ENCODE measurements at regions not wholly inside any gene's neighbourhood (a gene's known extent, or its start where the extent isn't known, plus 50 kb on each side); places are given as distances from the start of the nearest gene placed in this dataset.
"Not testable (repeated sequence)": the region's sequence is repeated elsewhere in the genome, so short reads cannot be mapped to it uniquely, and the experiment has no call there.

DNA sequence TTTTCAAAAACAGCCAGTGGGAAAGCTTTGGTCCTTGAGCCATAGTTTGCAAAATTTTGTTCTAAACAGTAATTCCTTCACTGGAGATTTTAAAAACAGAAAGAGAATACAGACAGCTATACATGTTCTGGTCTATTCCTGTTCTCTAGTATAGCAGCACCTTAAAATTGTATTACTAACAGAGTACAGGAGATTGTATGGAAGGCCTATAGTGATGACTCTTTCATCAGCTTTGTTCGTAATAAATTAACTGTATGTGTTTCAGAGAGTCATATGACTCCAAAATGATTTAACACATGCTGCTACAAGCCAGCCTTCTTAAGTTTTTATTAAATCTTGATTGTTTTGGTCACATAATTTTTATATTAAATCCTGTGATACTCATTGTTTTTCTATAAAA is 1124.6 kb upstream of the FAM98A start:
- H3K36me3 ChIP-seq (ENCODE audit: control insufficient read depth in 5 of 5, insufficient read depth in 5 of 5, low read length in 5 of 5) = no peaks in the 10 kb centered on the region
- H3K27ac ChIP-seq (ENCODE audit: low read depth, low read length) = no peak overlapping the region
- H3K4me3 ChIP-seq (ENCODE audit: low read depth in 1 of 5, low read length in 5 of 5) = no peak overlapping the region
- H3K9me3 ChIP-seq (ENCODE audit: control insufficient read depth in 5 of 5, low read length in 5 of 5) = no peaks in the 10 kb centered on the region
- no peak overlapping the region for H3K9ac ChIP-seq (ENCODE audit: low read length in 5 of 5)
- no peaks in the 10 kb centered on the region for H3K4me1 ChIP-seq (ENCODE audit: control insufficient read depth in 5 of 5, insufficient read depth in 5 of 5, low read length in 5 of 5)
- H3K27me3 ChIP-seq (ENCODE audit: control insufficient read depth in 5 of 5, insufficient read depth in 4 of 5, low read length in 5 of 5) = no peaks in the 10 kb centered on the region

DNA sequence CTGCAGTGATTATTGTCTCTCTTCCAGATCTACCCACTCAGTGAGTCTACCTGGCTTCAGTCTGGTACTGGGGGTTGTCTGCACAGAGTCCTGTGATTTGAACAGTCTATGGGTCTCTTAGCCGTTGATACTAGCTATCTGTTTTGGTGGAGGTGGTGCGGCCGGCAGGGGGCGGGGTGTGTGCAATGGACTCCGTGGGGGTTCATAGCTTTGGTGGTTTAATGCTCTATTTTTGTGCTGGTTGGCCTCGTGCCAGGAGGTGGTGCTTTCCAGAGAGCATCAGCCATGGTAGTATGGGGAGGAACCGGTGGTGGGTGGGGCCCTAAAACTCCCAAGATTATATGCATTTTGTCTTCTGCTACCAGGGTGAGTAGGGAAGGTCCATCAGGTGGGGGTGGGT is 1120.1 kb upstream of the FAM98A start:
- no peaks in the 10 kb centered on the region for H3K36me3 ChIP-seq (ENCODE audit: control insufficient read depth in 5 of 5, insufficient read depth in 5 of 5, low read length in 5 of 5)
- no peaks in the 10 kb centered on the region for H3K27me3 ChIP-seq (ENCODE audit: control insufficient read depth in 5 of 5, insufficient read depth in 4 of 5, low read length in 5 of 5)
- no peaks in the 10 kb centered on the region for H3K4me1 ChIP-seq (ENCODE audit: control insufficient read depth in 5 of 5, insufficient read depth in 5 of 5, low read length in 5 of 5)
- no peak overlapping the region for H3K9ac ChIP-seq (ENCODE audit: low read length in 5 of 5)
- no peaks in the 10 kb centered on the region for H3K9me3 ChIP-seq (ENCODE audit: control insufficient read depth in 5 of 5, low read length in 5 of 5)
- no peak overlapping the region for H3K27ac ChIP-seq (ENCODE audit: low read depth, low read length)
- H3K4me3 ChIP-seq (ENCODE audit: low read depth in 1 of 5, low read length in 5 of 5) = no peak overlapping the region

DNA sequence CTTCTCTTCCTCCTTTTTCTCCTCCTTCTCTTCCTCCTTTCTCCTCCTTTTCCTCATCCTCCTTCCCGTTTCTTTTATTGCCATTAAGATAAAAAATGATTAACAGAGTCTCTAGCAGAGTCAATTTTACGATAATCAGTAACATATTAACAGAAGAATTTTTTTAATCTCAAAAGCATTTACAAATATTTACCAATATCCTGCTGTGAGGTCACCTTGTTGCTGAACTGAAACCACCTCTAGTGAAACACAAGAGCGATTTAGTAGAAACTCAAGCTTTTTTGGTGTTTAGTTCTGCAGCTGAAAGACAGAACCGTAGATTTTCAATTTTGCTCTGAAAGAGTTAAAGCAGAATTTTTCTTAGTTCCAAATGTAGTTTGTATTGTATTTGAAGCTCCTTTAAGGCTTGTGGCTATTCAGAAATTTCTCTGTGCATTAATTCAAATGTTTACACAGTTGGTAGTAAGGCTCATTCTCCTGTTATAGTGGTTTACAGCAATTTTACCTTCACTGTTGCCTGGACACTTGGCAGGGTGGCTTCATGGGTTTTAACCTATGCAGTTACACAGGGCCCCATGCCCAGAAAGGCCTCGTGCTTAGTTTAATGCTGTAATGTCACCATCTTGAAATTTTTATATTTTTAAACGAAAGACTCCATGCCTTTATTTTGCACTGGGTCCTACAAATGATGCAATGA is 1106.6 kb upstream of the FAM98A start:
- Histone ChIP-seq H3K4me3 (ENCODE audit: low read depth in 1 of 5, low read length in 5 of 5) (no peak overlapping the region), H3K9ac (ENCODE audit: low read length in 5 of 5) (no peak overlapping the region), H3K9me3 (ENCODE audit: control insufficient read depth in 5 of 5, low read length in 5 of 5) (no peaks in the 10 kb centered on the region), H3K27me3 (ENCODE audit: control insufficient read depth in 5 of 5, insufficient read depth in 4 of 5, low read length in 5 of 5) (no peaks in the 10 kb centered on the region), H3K27ac (ENCODE audit: low read depth, low read length) (no peak overlapping the region), H3K36me3 (ENCODE audit: control insufficient read depth in 5 of 5, insufficient read depth in 5 of 5, low read length in 5 of 5) (no peaks in the 10 kb centered on the region), H3K4me1 (ENCODE audit: control insufficient read depth in 5 of 5, insufficient read depth in 5 of 5, low read length in 5 of 5) (no peaks in the 10 kb centered on the region)

- Histone ChIP-seq H3K4me1 (ENCODE audit: control insufficient read depth in 5 of 5, insufficient read depth in 5 of 5, low read length in 5 of 5) (no peaks in the 10 kb centered on the region), H3K9me3 (ENCODE audit: control insufficient read depth in 5 of 5, low read length in 5 of 5) (no peaks in the 10 kb centered on the region), H3K27ac (ENCODE audit: low read depth, low read length) (no peak overlapping the region), H3K4me3 (ENCODE audit: low read depth in 1 of 5, low read length in 5 of 5) (no peak overlapping the region), H3K27me3 (ENCODE audit: control insufficient read depth in 5 of 5, insufficient read depth in 4 of 5, low read length in 5 of 5) (no peaks in the 10 kb centered on the region), H3K9ac (ENCODE audit: low read length in 5 of 5) (no peak overlapping the region), H3K36me3 (ENCODE audit: control insufficient read depth in 5 of 5, insufficient read depth in 5 of 5, low read length in 5 of 5) (no peaks in the 10 kb centered on the region)
Measured at GRCh38 chr2:34703292-34703691, 1104.2 kb upstream of the FAM98A start.

DNA sequence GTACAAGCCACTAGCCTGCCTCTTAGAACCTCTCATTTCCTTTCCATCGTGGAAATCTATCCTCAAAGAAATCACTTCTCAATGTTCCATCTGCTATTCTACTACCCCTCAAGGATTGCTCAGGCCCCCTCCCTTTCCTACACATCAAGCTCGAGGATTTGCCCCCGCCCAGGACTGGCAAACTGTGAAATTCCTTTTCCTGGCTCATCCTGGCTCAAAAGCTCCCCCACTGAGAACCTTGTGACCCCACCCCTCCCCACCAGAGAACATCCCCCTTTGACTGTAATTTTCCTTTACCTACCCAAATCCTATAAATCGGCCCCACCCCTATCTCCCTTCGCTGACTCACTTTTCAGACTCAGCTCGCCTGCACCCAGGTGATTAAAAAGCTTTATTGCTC is 1103.3 kb upstream of the FAM98A start:
- H3K4me1 ChIP-seq (ENCODE audit: control insufficient read depth in 5 of 5, insufficient read depth in 5 of 5, low read length in 5 of 5); H3K4me3 ChIP-seq (ENCODE audit: low read depth in 1 of 5, low read length in 5 of 5); H3K27ac ChIP-seq (ENCODE audit: low read depth, low read length); H3K36me3 ChIP-seq (ENCODE audit: control insufficient read depth in 5 of 5, insufficient read depth in 5 of 5, low read length in 5 of 5); H3K27me3 ChIP-seq (ENCODE audit: control insufficient read depth in 5 of 5, insufficient read depth in 4 of 5, low read length in 5 of 5); H3K9ac ChIP-seq (ENCODE audit: low read length in 5 of 5); H3K9me3 ChIP-seq (ENCODE audit: control insufficient read depth in 5 of 5, low read length in 5 of 5): not testable (repeated sequence)

DNA sequence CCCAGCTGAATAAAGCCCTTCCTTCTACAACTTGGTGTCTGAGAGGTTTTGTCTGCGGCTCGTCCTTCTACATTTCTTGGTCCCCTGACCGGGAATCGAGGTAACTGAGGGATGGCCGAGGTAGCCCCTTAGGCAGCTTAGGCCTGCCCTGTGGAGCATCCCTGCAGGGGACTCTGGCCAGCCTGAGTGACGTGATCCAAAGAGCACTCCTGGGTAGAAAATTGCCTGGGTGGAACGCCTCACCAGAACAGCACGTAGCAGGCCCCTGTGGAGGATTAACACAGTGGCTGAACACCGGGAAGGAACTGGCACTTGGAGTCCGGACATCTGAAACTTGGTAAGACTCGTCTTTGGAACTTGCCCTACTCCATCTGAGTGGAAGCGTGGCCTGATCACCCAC is 1078.5 kb upstream of the FAM98A start:
- H3K27me3 ChIP-seq (ENCODE audit: control insufficient read depth in 5 of 5, insufficient read depth in 4 of 5, low read length in 5 of 5); H3K4me1 ChIP-seq (ENCODE audit: control insufficient read depth in 5 of 5, insufficient read depth in 5 of 5, low read length in 5 of 5); H3K4me3 ChIP-seq (ENCODE audit: low read depth in 1 of 5, low read length in 5 of 5); H3K36me3 ChIP-seq (ENCODE audit: control insufficient read depth in 5 of 5, insufficient read depth in 5 of 5, low read length in 5 of 5); H3K9me3 ChIP-seq (ENCODE audit: control insufficient read depth in 5 of 5, low read length in 5 of 5); H3K27ac ChIP-seq (ENCODE audit: low read depth, low read length); H3K9ac ChIP-seq (ENCODE audit: low read length in 5 of 5): not testable (repeated sequence)

- not testable (repeated sequence) for H3K27ac ChIP-seq (ENCODE audit: low read depth, low read length); H3K36me3 ChIP-seq (ENCODE audit: control insufficient read depth in 5 of 5, insufficient read depth in 5 of 5, low read length in 5 of 5); H3K4me3 ChIP-seq (ENCODE audit: low read depth in 1 of 5, low read length in 5 of 5); H3K9ac ChIP-seq (ENCODE audit: low read length in 5 of 5); H3K4me1 ChIP-seq (ENCODE audit: control insufficient read depth in 5 of 5, insufficient read depth in 5 of 5, low read length in 5 of 5); H3K27me3 ChIP-seq (ENCODE audit: control insufficient read depth in 5 of 5, insufficient read depth in 4 of 5, low read length in 5 of 5); H3K9me3 ChIP-seq (ENCODE audit: control insufficient read depth in 5 of 5, low read length in 5 of 5)
Measured at GRCh38 chr2:34677119-34677531, 1078.0 kb upstream of the FAM98A start.

- Histone ChIP-seq H3K4me1 (ENCODE audit: control insufficient read depth in 5 of 5, insufficient read depth in 5 of 5, low read length in 5 of 5) (no peaks in the 10 kb centered on the region), H3K27me3 (ENCODE audit: control insufficient read depth in 5 of 5, insufficient read depth in 4 of 5, low read length in 5 of 5) (no peaks in the 10 kb centered on the region), H3K36me3 (ENCODE audit: control insufficient read depth in 5 of 5, insufficient read depth in 5 of 5, low read length in 5 of 5) (no peaks in the 10 kb centered on the region), H3K27ac (ENCODE audit: low read depth, low read length) (no peak overlapping the region), H3K9me3 (ENCODE audit: control insufficient read depth in 5 of 5, low read length in 5 of 5) (no peaks in the 10 kb centered on the region), H3K4me3 (ENCODE audit: low read depth in 1 of 5, low read length in 5 of 5) (no peak overlapping the region), H3K9ac (ENCODE audit: low read length in 5 of 5) (no peak overlapping the region)
Measured at GRCh38 chr2:34670482-34670881, 1071.4 kb upstream of the FAM98A start.

- Histone ChIP-seq H3K4me1 (ENCODE audit: control insufficient read depth in 5 of 5, insufficient read depth in 5 of 5, low read length in 5 of 5) (peaks cover 0 to 3% (median 0%) of the 10 kb centered on the region in 5 donors), H3K9me3 (ENCODE audit: control insufficient read depth in 5 of 5, low read length in 5 of 5) (no peaks in the 10 kb centered on the region), H3K27me3 (ENCODE audit: control insufficient read depth in 5 of 5, insufficient read depth in 4 of 5, low read length in 5 of 5) (no peaks in the 10 kb centered on the region), H3K36me3 (ENCODE audit: control insufficient read depth in 5 of 5, insufficient read depth in 5 of 5, low read length in 5 of 5) (no peaks in the 10 kb centered on the region), H3K27ac (ENCODE audit: low read depth, low read length) (no peak overlapping the region), H3K4me3 (ENCODE audit: low read depth in 1 of 5, low read length in 5 of 5) (no peak overlapping the region), H3K9ac (ENCODE audit: low read length in 5 of 5) (no peak overlapping the region)
Measured at GRCh38 chr2:34666821-34667220, 1067.7 kb upstream of the FAM98A start.

DNA sequence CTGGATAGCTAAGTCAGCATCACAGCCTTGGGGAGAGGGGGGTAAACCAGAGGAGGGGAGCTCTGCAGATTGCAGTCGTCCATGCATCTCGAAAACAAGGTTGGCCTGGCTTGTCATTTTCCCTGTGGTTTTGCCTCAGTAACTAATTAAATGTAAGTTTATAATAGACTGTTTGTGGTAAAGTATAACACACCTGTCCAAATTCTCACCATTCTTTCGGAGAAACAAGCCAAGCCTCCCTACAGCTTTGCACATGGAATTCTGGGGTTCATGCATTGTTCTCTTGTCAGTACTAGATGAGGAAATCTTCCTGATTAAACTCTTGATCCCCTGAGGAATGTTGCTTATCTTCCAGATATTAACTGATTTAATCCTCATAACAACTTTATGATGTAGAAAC is 1065.2 kb upstream of the FAM98A start:
- peaks cover 0 to 3% (median 0%) of the 10 kb centered on the region in 5 donors for H3K4me1 ChIP-seq (ENCODE audit: control insufficient read depth in 5 of 5, insufficient read depth in 5 of 5, low read length in 5 of 5)
- H3K36me3 ChIP-seq (ENCODE audit: control insufficient read depth in 5 of 5, insufficient read depth in 5 of 5, low read length in 5 of 5) = no peaks in the 10 kb centered on the region
- no peaks in the 10 kb centered on the region for H3K27me3 ChIP-seq (ENCODE audit: control insufficient read depth in 5 of 5, insufficient read depth in 4 of 5, low read length in 5 of 5)
- no peaks in the 10 kb centered on the region for H3K9me3 ChIP-seq (ENCODE audit: control insufficient read depth in 5 of 5, low read length in 5 of 5)
- H3K9ac ChIP-seq (ENCODE audit: low read length in 5 of 5) = no peak overlapping the region
- H3K4me3 ChIP-seq (ENCODE audit: low read depth in 1 of 5, low read length in 5 of 5) = no peak overlapping the region
- H3K27ac ChIP-seq (ENCODE audit: low read depth, low read length) = no peak overlapping the region

- no peaks in the 10 kb centered on the region for H3K27me3 ChIP-seq (ENCODE audit: control insufficient read depth in 5 of 5, insufficient read depth in 4 of 5, low read length in 5 of 5)
- H3K9ac ChIP-seq (ENCODE audit: low read length in 5 of 5) = no peak overlapping the region
- no peaks in the 10 kb centered on the region for H3K36me3 ChIP-seq (ENCODE audit: control insufficient read depth in 5 of 5, insufficient read depth in 5 of 5, low read length in 5 of 5)
- no peak overlapping the region for H3K27ac ChIP-seq (ENCODE audit: low read depth, low read length)
- no peak overlapping the region for H3K4me3 ChIP-seq (ENCODE audit: low read depth in 1 of 5, low read length in 5 of 5)
- peaks cover 0 to 3% (median 0%) of the 10 kb centered on the region in 5 donors for H3K4me1 ChIP-seq (ENCODE audit: control insufficient read depth in 5 of 5, insufficient read depth in 5 of 5, low read length in 5 of 5)
- no peaks in the 10 kb centered on the region for H3K9me3 ChIP-seq (ENCODE audit: control insufficient read depth in 5 of 5, low read length in 5 of 5)
Measured at GRCh38 chr2:34663314-34663713, 1064.2 kb upstream of the FAM98A start.

All from subcutaneous abdominal adipose tissue (tissue), 5 donors.